HCT116 (cell line): ENCODE measurements at regions not wholly inside any gene's neighbourhood (a gene's known extent, or its start where the extent isn't known, plus 50 kb on each side); places are given as distances from the start of the nearest gene placed in this dataset.

Source experiments
- ATAC-seq: fragments of 200-7000 bp; cut with Tn5 transposase; 2 replicates; pipeline ENCODE4 v1.9.1; 2020; ENCODE audit warnings: mild to moderate bottlenecking, moderate library complexity
- BruUV-seq: library from RNA; stranded (reverse); fragments of 400-500 nt; replicated peaks from 2 replicates; lab custom pipeline; 2021; lab: Mats Ljungman, UMichigan
- CTCF ChIA-PET: fragments of 300-600 bp; sonication (Branson Sonifier 250); formaldehyde crosslinking; loops from one replicate; lab custom pipeline; 2021; ENCODE audit warnings: antibody characterized with exemption; lab: Charles Lee
- POLR2A ChIA-PET: fragments of 300-600, 350-600 bp; sonication (Branson Sonifier 250); formaldehyde crosslinking; loops from one replicate; lab custom pipeline; 2021; ENCODE audit warnings: antibody characterized with exemption; lab: Charles Lee
- RAD21 ChIA-PET, 2 experiments: fragments of 300-600 bp; sonication (Branson Sonifier 250); formaldehyde crosslinking; loops; one replicate each; lab custom pipeline; 2023; ENCODE audit warnings: low total read pairs in 2 of 2; ENCODE audit not compliant: uncharacterized antibody in 2 of 2, unreplicated experiment in 2 of 2, low non-redundant PET in 1 of 2; lab: Charles Lee
- DNase-seq: peaks from one replicate; pipeline ENCODE4 v3.0.0-alpha.2; 2010; ENCODE audit warnings: low read depth, low spot score
- H2AFZ ChIP-seq: fragments of 200-600 bp; shearing (Covaris generic), sonication (generic); 2 replicates; pipeline ENCODE4 v1.6.1; 2017; ENCODE audit warnings: low read depth, mixed run types, mixed read lengths, antibody characterized with exemption, low read length; ENCODE audit not compliant: poor library complexity, severe bottlenecking
- H3K27ac ChIP-seq: 2 replicates; pipeline ENCODE4 v1.5.1; 2012; ENCODE audit warnings: low read depth, low read length
- H3K27me3 ChIP-seq: fragments of 200-600 bp; sonication (generic); 2 replicates; pipeline ENCODE4 v1.6.1; 2016; ENCODE audit warnings: mixed run types, low read length, mixed read lengths; ENCODE audit not compliant: insufficient read depth
- H3K36me3 ChIP-seq, 2 experiments: fragments of 200-500 bp in 1 of 2; fragments of 200-600 bp in 1 of 2; sonication (Bioruptor generic) in 1 of 2; sonication (generic) in 1 of 2; 2 replicates each; pipeline versions ENCODE4 v1.5.1 to v1.6.1; 2014 to 2016; ENCODE audit warnings: low read length in 2 of 2, inconsistent platforms in 1 of 2, mixed read lengths in 1 of 2, mixed run types in 1 of 2; ENCODE audit not compliant: insufficient read depth in 2 of 2, control insufficient read depth in 1 of 2
- H3K4me1 ChIP-seq, 2 experiments: fragments of 200-600 bp in 1 of 2; sonication (generic) in 1 of 2; 2 replicates each; pipeline versions ENCODE4 v1.5.1 to v1.6.1; 2012 to 2017; ENCODE audit warnings: low read length in 2 of 2, inconsistent platforms in 1 of 2, mild to moderate bottlenecking in 1 of 2, mixed read lengths in 1 of 2, mixed run types in 1 of 2, moderate library complexity in 1 of 2; ENCODE audit not compliant: insufficient read depth in 2 of 2, control insufficient read depth in 1 of 2
- H3K4me2 ChIP-seq: fragments of 200-600 bp; sonication (generic); 2 replicates; pipeline ENCODE4 v1.6.1; 2017; ENCODE audit warnings: mixed run types, low read length, mixed read lengths
- H3K4me3 ChIP-seq, 2 experiments: fragments of 200-600 bp in 1 of 2; sonication (generic) in 1 of 2; replicated peaks in 1 of 2; 2 replicates each; pipeline ENCODE4 v1.5.1; 2011 to 2016; ENCODE audit warnings: low read length in 2 of 2, control low read depth in 1 of 2, low read depth in 1 of 2, mild to moderate bottlenecking in 1 of 2, mixed read lengths in 1 of 2, mixed run types in 1 of 2
- H3K79me2 ChIP-seq: fragments of 200-600 bp; sonication (generic); 2 replicates; pipeline ENCODE4 v1.6.1; 2017; ENCODE audit warnings: mild to moderate bottlenecking, mixed run types, low read length, moderate library complexity, mixed read lengths; ENCODE audit not compliant: insufficient read depth
- H3K9ac ChIP-seq: fragments of 200-600 bp; sonication (generic); 2 replicates; pipeline ENCODE4 v1.6.1; 2016; ENCODE audit warnings: low read length, mixed read lengths
- H3K9me2 ChIP-seq: fragments of 200-600 bp; sonication (generic), shearing (Covaris generic); 2 replicates; pipeline ENCODE4 v1.6.1; 2017; ENCODE audit warnings: mixed run types, mild to moderate bottlenecking, moderate library complexity; ENCODE audit not compliant: insufficient read depth
- H3K9me3 ChIP-seq, 2 experiments: fragments of 200-500 bp in 1 of 2; fragments of 200-600 bp in 1 of 2; sonication (Bioruptor generic) in 1 of 2; sonication (generic) in 1 of 2; 2 replicates each; pipeline ENCODE4 v1.6.1; 2014 to 2017; ENCODE audit warnings: low read length in 2 of 2, mixed read lengths in 2 of 2, inconsistent platforms in 1 of 2, low read depth in 1 of 2, mild to moderate bottlenecking in 1 of 2, mixed run types in 1 of 2, moderate library complexity in 1 of 2; ENCODE audit not compliant: control insufficient read depth in 1 of 2, insufficient read depth in 1 of 2
- H4K20me1 ChIP-seq: fragments of 200-600 bp; sonication (generic), shearing (Covaris generic); 2 replicates; pipeline ENCODE4 v1.6.1; 2017; ENCODE audit warnings: mixed run types, mild to moderate bottlenecking, moderate library complexity; ENCODE audit not compliant: insufficient read depth
- ATF3 ChIP-seq: IDR thresholded peaks from 2 replicates; pipeline ENCODE4 v1.6.1; 2012
- CBX3 ChIP-seq: IDR thresholded peaks from 2 replicates; pipeline ENCODE4 v1.6.1; 2012; ENCODE audit warnings: low read depth
- CEBPB ChIP-seq: IDR thresholded peaks from 2 replicates; pipeline ENCODE4 v1.6.1; 2012; ENCODE audit warnings: low read depth
- EZH2phosphoT487 ChIP-seq: fragments of 200-600 bp; IDR thresholded peaks from 2 replicates; pipeline ENCODE4 v1.6.1; 2018; ENCODE audit warnings: antibody characterized with exemption, borderline replicate concordance
- FOSL1 ChIP-seq: IDR thresholded peaks from 2 replicates; pipeline ENCODE4 v1.6.1; 2012; ENCODE audit warnings: low read depth
- JUND ChIP-seq: IDR thresholded peaks from 2 replicates; pipeline ENCODE4 v1.6.1; 2012
- RAD21 ChIP-seq: IDR thresholded peaks from 2 replicates; pipeline ENCODE4 v1.6.1; 2012; ENCODE audit warnings: low read depth, mild to moderate bottlenecking
- SIN3A ChIP-seq: IDR thresholded peaks from 2 replicates; pipeline ENCODE4 v1.6.1; 2012; ENCODE audit warnings: low read depth
- YY1 ChIP-seq: IDR thresholded peaks from 2 replicates; pipeline ENCODE4 v1.6.1; 2011; ENCODE audit warnings: low read length, low read depth, moderate library complexity, mild to moderate bottlenecking; ENCODE audit not compliant: insufficient replicate concordance; ENCODE audit errors: extremely low read depth
- ZBTB33 ChIP-seq: IDR thresholded peaks from 2 replicates; pipeline ENCODE4 v1.6.1; 2011; ENCODE audit warnings: mild to moderate bottlenecking, low read length, moderate library complexity; ENCODE audit not compliant: insufficient replicate concordance; ENCODE audit errors: extremely low read depth
- intact Hi-C: fragments of 100-400 bp; cut with micrococcal nuclease; formaldehyde crosslinking; loops from 2 replicates; pipeline ENCODE4 v1.10.0; 2022

GRCh38 chr2:18373081-18373480, 187.4 kb downstream of the RDH14 start:
- H2AFZ ChIP-seq: no peak overlapping the region
- ChIA-PET CTCF (no interaction called here), RAD21 (no interaction called here)
- no peak overlapping the region for H3K9ac ChIP-seq
- H3K36me3 ChIP-seq: no peaks in the 10 kb centered on the region
- H3K27me3 ChIP-seq: peaks cover 52% of the 10 kb centered on the region
- H4K20me1 ChIP-seq: no peaks in the 10 kb centered on the region
- DNase-seq: no peak
- no peaks in the 10 kb centered on the region for H3K9me3 ChIP-seq
- H3K79me2 ChIP-seq: no peaks in the 10 kb centered on the region
- BruUV-seq: no TSS peak
- H3K9me2 ChIP-seq: no peaks in the 10 kb centered on the region
- H3K4me3 ChIP-seq: no peak overlapping the region
- TF ChIP-seq RAD21 (no peak), ATF3 (no peak), JUND (no peak), EZH2phosphoT487 (no peak), ZBTB33 (no peak), CBX3 (no peak)
- TF ChIP-seq, all 23 proteins: peak for 0
- POLR2A ChIA-PET: no interaction called here
- H3K4me1 ChIP-seq: no peaks in the 10 kb centered on the region
- no peak for ATAC-seq
- intact Hi-C loops: loop anchor here (10.0 kb wide), 1 partner anchor 658 kb away; no protein-coding TSS in a partner anchor
- no peak overlapping the region for H3K27ac ChIP-seq
- H3K4me2 ChIP-seq: no peak overlapping the region

- Histone ChIP-seq H3K9ac (no peak overlapping the region), H3K79me2 (no peaks in the 10 kb centered on the region), H4K20me1 (no peaks in the 10 kb centered on the region), H3K4me1 (no peaks in the 10 kb centered on the region), H3K36me3 (no peaks in the 10 kb centered on the region), H3K4me2 (no peak overlapping the region), H3K4me3 (no peak overlapping the region), H2AFZ (no peak overlapping the region), H3K9me3 (no peaks in the 10 kb centered on the region), H3K9me2 (no peaks in the 10 kb centered on the region), H3K27me3 (peaks cover 54% of the 10 kb centered on the region), H3K27ac (no peak overlapping the region)
- no TSS peak for BruUV-seq
- ChIA-PET RAD21 (no interaction called here), POLR2A (no interaction called here), CTCF (no interaction called here)
- intact Hi-C loops: loop anchor here (10.0 kb wide), 1 partner anchor 658 kb away; no protein-coding TSS in a partner anchor
- ATAC-seq (no peak), DNase-seq (no peak)
- TF ChIP-seq CEBPB (no peak), FOSL1 (no peak), ZBTB33 (no peak), YY1 (no peak), SIN3A (no peak)
Observed at GRCh38 chr2:18372641-18373040, 187.8 kb downstream of the RDH14 start.
